GM12864 (cell line): ENCODE measurements at regions not wholly inside any gene's neighbourhood (a gene's known extent, or its start where the extent isn't known, plus 50 kb on each side); places are given as distances from the start of the nearest gene placed in this dataset.

ENCODE experiments used
- DNase-seq: peaks from one replicate; pipeline ENCODE4 v3.0.0-alpha.2; 2011; ENCODE audit warnings: low read depth
- H3K4me3 ChIP-seq: 2 replicates; pipeline ENCODE4 v1.5.1; 2011; ENCODE audit warnings: mild to moderate bottlenecking, low read depth, low read length, control low read depth
- CTCF ChIP-seq: IDR thresholded peaks from 2 replicates; pipeline ENCODE4 v1.5.1; 2011; ENCODE audit warnings: low read depth, mild to moderate bottlenecking, moderate library complexity, low read length, control low read depth, inconsistent platforms; ENCODE audit errors: missing control alignments

GRCh38 chr16:65884018-65884417 is 482.5 kb upstream of the CDH5 start:
- H3K4me3 ChIP-seq: no peak overlapping the region
- DNase-seq: no peak
- TF ChIP-seq CTCF: no peak

- no peak for TF ChIP-seq CTCF
- no peak for DNase-seq
Measured at GRCh38 chr16:65878347-65878746, 488.1 kb upstream of the CDH5 start.

DNA sequence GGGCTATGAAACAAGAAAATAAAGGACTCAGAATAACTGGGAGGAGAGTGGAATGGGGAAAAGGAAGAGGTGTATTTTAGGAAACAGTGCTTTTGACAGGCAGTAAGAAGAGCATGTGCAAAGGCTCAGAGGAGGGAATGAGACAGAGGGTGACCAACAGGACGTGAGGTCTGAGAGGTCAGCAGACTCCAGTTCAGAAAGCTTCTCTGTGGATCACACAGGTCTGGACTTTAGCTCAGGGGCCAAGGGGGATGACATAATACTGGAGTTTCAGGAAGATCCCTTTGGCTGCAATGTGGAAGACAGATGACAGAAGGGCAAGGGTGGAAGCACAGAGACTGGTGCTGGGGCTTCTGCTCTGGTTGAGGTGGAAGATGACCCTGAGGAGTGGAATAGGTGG is 489.9 kb upstream of the CDH5 start:
- TF ChIP-seq CTCF: no peak
- no peak overlapping the region for H3K4me3 ChIP-seq
- no peak for DNase-seq

More at GRCh38 chr16:65878347-65878746, 488.1 kb upstream of the CDH5 start:
- H3K4me3 ChIP-seq: no peak overlapping the region

DNA sequence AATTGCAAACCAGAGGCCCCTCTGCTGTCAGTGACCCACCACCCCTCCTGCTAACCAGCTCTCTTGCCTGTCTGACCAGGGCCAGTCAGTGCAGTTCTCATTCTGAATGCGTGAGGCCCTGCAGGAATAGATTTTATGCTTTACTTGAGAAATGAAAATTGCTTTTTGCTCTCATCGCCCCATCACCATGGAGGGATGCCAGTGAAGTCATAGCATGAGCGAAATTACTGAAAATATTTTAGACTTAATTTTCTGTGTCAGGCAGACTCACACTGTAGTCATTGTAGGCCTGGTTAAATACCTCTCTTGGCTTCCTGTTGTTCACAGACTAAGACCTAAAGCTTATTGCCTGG is 490.5 kb upstream of the CDH5 start:
- DNase-seq: no peak

GRCh38 chr16:65875381-65876055 is 491.0 kb upstream of the CDH5 start:
- no peak for TF ChIP-seq CTCF
- H3K4me3 ChIP-seq: no peak overlapping the region
- no peak for DNase-seq

More for the DNA sequence above, 490.5 kb upstream of the CDH5 start:
- no peak for TF ChIP-seq CTCF
- H3K4me3 ChIP-seq: no peak overlapping the region

- no peak for DNase-seq
- no peak for TF ChIP-seq CTCF
- no peak overlapping the region for H3K4me3 ChIP-seq
Measured at GRCh38 chr16:65869261-65869660, 497.2 kb upstream of the CDH5 start.

DNA sequence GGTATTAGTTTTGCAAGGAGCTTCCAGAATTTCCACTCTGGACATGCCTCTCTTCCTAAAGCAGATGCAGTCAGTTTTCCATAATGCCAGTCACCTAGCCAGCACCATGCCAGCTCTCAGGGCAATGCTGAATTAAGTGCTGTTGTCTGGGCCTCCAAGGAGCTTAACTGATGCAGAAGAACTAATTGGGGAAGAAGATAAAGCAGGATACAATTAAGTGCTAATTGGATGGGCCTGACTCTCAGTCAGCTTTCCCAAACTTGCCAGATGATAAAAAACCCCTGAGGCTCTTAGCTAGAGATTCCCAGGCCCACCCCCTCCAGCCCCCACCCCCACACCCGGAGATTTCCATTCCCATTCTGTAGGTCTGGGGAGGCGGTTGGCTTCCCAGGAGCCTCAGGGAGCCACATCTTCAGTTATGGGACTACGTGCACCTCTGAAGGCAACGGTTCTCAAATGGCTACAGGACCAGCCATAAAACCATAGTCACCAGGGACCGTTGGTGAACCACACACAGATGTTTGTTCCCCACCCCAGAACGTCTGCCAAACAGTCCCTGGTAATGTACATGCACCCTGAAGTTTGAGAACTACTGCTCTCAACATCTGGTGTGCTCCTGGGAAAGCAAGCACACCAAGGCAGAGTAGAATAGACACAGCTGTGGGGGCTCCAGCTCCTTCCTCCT is 499.1 kb upstream of the CDH5 start:
- TF ChIP-seq CTCF: no peak
- DNase-seq: no peak
- H3K4me3 ChIP-seq: no peak overlapping the region
